GM18519 (cell line): ENCODE measurements at regions not wholly inside any gene's neighbourhood (a gene's known extent, or its start where the extent isn't known, plus 50 kb on each side); places are given as distances from the start of the nearest gene placed in this dataset.

ENCODE experiments used
- ATAC-seq: cut with Tn5 transposase; IDR thresholded peaks from one replicate; pipeline ENCODE4 v1.9.1; 2021; ENCODE audit warnings: mild to moderate bottlenecking, moderate library complexity; ENCODE audit not compliant: unreplicated experiment, low FRiP score

- ATAC-seq, result no peak
Observed at GRCh38 chr20:59376109-59376841, 75.9 kb downstream of the EDN3 start.

- ATAC-seq, result no peak
Observed at GRCh38 chr20:59376998-59377397, 76.6 kb downstream of the EDN3 start.

DNA sequence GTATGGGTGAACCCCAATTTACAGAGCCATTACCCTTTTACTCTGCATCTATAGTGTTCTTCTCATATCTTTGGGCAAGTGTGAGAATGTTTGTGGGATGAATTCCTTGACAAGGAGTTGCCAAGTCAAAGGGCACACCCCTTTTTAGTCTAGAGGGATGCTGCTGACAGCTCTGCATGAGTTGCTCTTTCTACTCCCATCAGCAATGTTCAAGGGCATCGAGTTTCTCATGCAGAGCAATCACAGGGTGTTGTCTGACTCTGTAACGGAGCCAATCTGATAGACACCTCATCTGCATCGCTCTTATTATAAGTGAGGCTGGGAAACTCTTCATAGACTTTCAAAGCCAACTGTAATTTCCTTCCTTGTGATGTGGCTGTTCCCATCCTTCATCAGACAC lies 77.4 kb downstream of the EDN3 start:
- no peak for ATAC-seq

DNA sequence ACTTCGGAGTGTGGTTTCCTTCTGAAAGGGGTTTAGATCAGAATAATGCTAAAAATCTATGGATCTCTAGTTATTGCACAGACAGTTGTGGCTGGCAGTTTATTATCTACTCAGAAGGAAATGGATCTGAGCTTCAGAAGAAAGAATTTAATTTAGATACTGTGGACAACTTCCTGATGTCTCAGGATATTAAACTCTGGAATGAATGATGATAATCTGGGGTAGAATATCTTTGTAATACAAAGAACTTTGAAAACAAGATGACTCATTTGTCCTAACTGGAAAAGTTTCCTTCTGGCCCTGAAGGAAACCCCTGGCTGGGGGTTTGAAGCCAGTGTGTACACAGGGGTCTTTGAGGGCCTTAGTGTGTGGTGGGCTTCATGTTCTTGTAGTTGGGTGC lies 78.0 kb downstream of the EDN3 start:
- ATAC-seq, result no peak

GRCh38 chr20:59378966-59379365 lies 78.6 kb downstream of the EDN3 start:
- ATAC-seq, result no peak

GRCh38 chr20:59381689-59382088 lies 81.3 kb downstream of the EDN3 start:
- ATAC-seq, result no peak

DNA sequence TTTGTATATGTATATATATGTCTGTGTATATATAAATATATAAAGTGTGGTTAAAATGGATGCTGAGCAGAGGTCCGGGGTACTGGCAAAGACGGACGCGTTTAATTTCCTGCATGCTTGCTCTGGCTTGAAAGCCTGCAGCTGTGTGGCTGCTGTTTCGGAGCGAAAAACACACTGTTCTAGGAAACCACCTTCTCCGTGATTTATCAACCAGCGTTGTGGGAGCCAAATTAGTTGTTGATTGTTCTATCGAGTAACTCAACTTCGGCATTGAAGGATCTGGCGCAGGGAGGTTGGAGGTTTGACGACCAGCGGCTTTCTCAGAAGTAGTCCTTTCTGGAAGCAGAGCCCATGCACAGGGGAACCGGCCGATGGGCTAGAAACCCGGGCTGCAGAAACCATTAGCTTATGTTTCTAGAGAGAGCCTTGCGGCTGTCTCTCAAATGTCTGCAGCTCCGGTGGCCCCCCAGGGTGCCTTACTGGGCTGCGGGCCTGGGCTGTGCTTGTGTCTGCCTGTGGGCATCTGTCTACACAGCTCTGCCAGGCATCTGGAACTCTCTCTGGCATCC lies 81.8 kb downstream of the EDN3 start:
- no peak for ATAC-seq

DNA sequence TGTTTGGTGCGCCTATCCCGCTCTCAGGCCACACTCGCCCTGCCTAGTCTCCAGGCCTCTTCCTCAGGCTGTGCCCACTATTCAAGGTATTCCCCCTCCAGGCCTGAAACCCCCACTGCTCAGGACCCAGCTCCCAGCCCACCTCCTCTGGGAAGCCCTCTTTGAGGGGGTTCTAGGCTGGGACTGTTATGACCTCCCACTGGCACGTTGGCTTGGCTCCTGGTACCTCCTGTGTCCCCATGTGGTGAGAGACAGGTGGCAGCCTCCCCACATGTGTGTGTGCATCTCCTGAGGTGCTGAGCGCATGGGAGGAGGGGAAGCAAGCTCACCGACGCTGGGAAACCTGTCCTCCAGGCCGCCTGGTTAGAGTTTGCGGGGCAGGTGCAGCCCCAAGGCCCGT lies 82.5 kb downstream of the EDN3 start:
- no peak for ATAC-seq

GRCh38 chr20:59385038-59385437 lies 84.6 kb downstream of the EDN3 start:
- no peak for ATAC-seq

DNA sequence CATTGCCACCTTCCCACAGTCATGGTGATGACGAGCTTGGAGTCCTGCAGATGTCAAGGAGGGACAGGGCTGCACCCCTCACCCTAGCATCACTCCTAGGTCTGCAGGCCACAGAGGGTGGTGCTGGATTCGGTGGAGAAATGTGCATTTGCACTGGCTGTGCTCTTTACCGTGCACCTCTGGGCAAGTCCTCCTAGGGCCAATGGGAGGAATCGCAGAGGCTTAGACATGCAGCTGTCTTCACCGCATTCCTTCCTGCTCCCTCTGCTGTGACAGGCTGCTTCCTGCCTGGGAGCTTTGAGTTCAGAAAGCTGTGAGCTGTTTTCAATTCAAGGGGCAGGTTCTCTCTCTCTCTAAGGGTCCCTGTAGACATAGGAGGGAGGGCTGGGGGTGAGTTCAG lies 85.1 kb downstream of the EDN3 start:
- no peak for ATAC-seq

- ATAC-seq, result no peak
Observed at GRCh38 chr20:59386809-59387208, 86.4 kb downstream of the EDN3 start.

GRCh38 chr20:59387891-59388290 lies 87.5 kb downstream of the EDN3 start:
- ATAC-seq, result no peak

GRCh38 chr20:59388402-59388801 lies 88.0 kb downstream of the EDN3 start:
- no peak for ATAC-seq

- ATAC-seq, result no peak
Observed at GRCh38 chr20:59390437-59390836, 90.0 kb downstream of the EDN3 start.

DNA sequence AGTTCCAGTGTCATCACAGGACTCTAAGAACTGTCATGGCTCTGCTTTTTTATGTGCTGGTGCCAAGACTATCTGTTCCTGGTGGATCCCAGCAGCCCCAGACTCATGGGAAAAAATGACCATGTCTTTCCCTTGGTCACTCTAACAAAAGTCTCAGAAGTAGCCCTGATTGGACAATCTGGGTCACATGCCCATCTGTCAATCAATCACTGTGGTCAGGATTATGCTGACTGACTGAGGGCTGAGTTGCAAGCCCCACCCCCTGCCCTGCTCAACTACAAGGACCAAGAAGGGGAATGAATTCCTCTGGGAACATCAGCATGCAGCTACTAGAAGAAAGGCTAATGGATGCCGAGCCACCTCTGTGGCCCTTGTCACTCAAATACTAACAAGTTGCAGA lies 91.6 kb downstream of the EDN3 start:
- no peak for ATAC-seq

GRCh38 chr20:59392736-59393135 lies 92.3 kb downstream of the EDN3 start:
- no peak for ATAC-seq

GRCh38 chr20:59393142-59393541 lies 92.7 kb downstream of the EDN3 start:
- ATAC-seq, result no peak

DNA sequence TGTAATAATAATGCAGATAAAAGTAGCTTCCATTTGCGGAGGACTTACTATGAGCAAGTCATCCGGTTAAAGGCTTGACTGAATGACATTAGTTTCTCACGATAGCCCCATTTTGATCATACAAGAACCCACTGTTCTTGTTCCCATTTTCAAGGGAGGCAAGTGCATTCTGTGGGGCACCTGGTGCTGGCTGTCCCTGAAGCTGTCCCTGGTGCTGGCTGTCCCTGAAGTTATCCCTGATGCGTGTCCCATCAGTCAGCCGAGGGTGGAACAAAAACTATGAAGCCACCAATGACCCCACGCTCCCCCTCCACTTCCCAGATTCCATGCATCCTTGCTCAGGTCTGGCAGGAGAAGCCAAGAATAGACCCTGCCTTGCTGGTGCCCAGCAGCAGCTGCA lies 95.3 kb downstream of the EDN3 start:
- no peak for ATAC-seq

DNA sequence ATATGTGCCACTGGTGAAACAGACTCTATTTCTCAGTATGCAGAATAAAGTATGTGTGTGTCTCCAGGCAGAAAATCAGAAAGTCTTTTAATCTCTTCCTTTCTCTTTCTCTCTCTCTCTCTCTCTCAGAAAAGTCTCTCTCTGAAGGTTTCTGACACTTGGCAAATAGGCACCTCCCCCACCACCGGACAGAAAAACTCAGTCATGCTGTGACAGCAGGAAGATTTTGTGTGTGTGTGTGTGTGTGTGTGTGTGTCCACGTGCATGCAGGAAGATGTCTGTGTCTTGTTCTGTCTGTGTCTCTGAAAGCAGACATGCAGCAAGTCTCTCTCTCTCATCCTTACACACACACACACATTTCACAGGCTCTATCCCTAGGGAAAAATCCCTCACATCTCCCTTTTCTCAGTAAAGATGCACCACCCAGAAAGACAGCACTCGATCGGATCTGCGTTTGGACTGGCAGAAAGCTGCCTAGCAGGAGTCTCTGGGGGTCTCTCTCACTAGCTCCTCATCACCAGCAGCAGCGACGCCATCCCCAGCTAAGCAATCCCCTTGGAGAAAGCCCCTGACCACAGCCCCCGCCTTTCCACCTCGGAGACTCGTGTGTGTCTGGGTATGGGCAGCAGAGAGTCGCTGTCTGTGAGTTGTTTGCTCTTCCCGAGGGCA lies 98.3 kb downstream of the EDN3 start:
- no peak for ATAC-seq

DNA sequence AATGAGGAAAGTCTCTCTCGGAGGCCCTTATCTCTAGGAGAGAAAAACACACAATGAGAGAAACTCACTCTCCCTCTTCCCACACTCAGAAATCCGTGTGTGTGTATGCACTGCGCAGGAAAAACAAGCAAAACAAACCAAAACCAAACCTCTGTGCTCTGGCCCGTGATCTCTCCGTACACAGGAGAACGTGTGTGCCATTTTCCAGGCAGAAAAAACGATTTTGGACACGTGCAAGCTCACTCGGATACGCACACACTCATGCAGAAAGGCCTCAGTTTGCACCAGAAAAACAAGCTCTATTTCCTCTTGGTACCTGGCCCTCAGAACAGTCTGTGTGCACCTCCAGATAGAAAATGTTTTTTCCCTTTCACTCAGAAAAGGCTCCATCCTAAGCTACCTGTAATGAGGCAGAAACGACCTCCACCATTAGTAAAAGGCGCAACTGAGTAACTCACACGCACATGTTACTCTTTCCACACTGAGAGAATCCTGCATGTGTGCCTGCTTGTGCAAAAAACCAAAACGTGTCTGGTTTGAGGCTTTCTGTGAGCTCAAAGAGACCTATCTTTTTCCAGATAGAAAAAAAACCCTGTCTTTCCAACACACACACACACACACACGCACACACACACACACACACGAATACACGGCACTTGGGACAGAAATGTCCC lies 99.2 kb downstream of the EDN3 start:
- no peak for ATAC-seq

GRCh38 chr20:59400708-59401107 lies 100.3 kb downstream of the EDN3 start:
- ATAC-seq, result no peak
